Astrocyte (in vitro differentiated cells and primary cell): ENCODE measurements at regions not wholly inside any gene's neighbourhood (a gene's known extent, or its start where the extent isn't known, plus 50 kb on each side); places are given as distances from the start of the nearest gene placed in this dataset.
A peak's percentile ranks its signal among the peaks of the same experiment; 100 is the strongest.

Experiments
- DNase-seq: peaks from one replicate; pipeline ENCODE4 v3.0.0-alpha.2; 2010; ENCODE audit warnings: low read depth
- FAIRE-seq: peaks from 2 replicates; lab custom pipeline; 2011; peaks lifted over from hg19 to GRCh38; lab: Jason Lieb, UNC
- H2AFZ ChIP-seq: 2 replicates; pipeline ENCODE4 v1.6.0; 2012; ENCODE audit warnings: low read depth, low read length, inconsistent platforms
- H3K27ac ChIP-seq: 2 replicates; pipeline ENCODE4 v1.5.1; 2011; ENCODE audit warnings: low read depth, low read length, inconsistent platforms
- H3K27me3 ChIP-seq: 2 replicates; pipeline ENCODE4 v1.6.0; 2011; ENCODE audit warnings: low read length, inconsistent platforms; ENCODE audit not compliant: insufficient read depth
- H3K36me3 ChIP-seq: 2 replicates; pipeline ENCODE4 v1.5.1; 2011; ENCODE audit warnings: low read length, inconsistent platforms; ENCODE audit not compliant: insufficient read depth
- H3K4me1 ChIP-seq: 2 replicates; pipeline ENCODE4 v1.5.1; 2011; ENCODE audit warnings: low read length, inconsistent platforms; ENCODE audit not compliant: insufficient read depth
- H3K4me2 ChIP-seq: 2 replicates; pipeline ENCODE4 v1.6.0; 2012; ENCODE audit warnings: low read length, inconsistent platforms
- H3K4me3 ChIP-seq: 2 replicates; pipeline ENCODE4 v1.5.1; 2011; ENCODE audit warnings: low read depth, mild to moderate bottlenecking, low read length, inconsistent platforms; ENCODE audit not compliant: insufficient read depth
- H3K79me2 ChIP-seq: 2 replicates; pipeline ENCODE4 v1.6.0; 2012; ENCODE audit warnings: mild to moderate bottlenecking, low read length, inconsistent platforms; ENCODE audit not compliant: insufficient read depth
- H3K9ac ChIP-seq: 2 replicates; pipeline ENCODE4 v1.6.0; 2012; ENCODE audit warnings: mild to moderate bottlenecking, low read length, inconsistent platforms
- H3K9me3 ChIP-seq: 2 replicates; pipeline ENCODE4 v1.5.1; 2012; ENCODE audit warnings: low read depth, mild to moderate bottlenecking, low read length, inconsistent platforms; ENCODE audit not compliant: insufficient read depth
- H4K20me1 ChIP-seq: 2 replicates; pipeline ENCODE4 v1.6.0; 2012; ENCODE audit warnings: low read length, inconsistent platforms; ENCODE audit not compliant: insufficient read depth
- H3K27ac Mint-ChIP-seq: one replicate; pipeline ENCODE4 v1.8.0; 2021; ENCODE audit warnings: mild to moderate bottlenecking, mixed read lengths; ENCODE audit not compliant: unreplicated experiment
- H3K27me3 Mint-ChIP-seq: one replicate; pipeline ENCODE4 v1.8.0; 2021; ENCODE audit warnings: low read depth, mixed read lengths; ENCODE audit not compliant: unreplicated experiment
- H3K36me3 Mint-ChIP-seq: one replicate; pipeline ENCODE4 v1.8.0; 2021; ENCODE audit warnings: low read depth, mixed read lengths; ENCODE audit not compliant: unreplicated experiment
- H3K4me1 Mint-ChIP-seq: one replicate; pipeline ENCODE4 v1.8.0; 2021; ENCODE audit warnings: low read depth, mixed read lengths; ENCODE audit not compliant: unreplicated experiment
- H3K4me3 Mint-ChIP-seq: one replicate; pipeline ENCODE4 v1.8.0; 2021; ENCODE audit warnings: mild to moderate bottlenecking, moderate library complexity, mixed read lengths; ENCODE audit not compliant: unreplicated experiment
- H3K9me3 Mint-ChIP-seq: one replicate; pipeline ENCODE4 v1.8.0; 2021; ENCODE audit warnings: mild to moderate bottlenecking, mixed read lengths; ENCODE audit not compliant: unreplicated experiment
- EZH2 ChIP-seq: IDR thresholded peaks from 2 replicates; pipeline ENCODE4 v1.6.1; 2012; ENCODE audit warnings: mild to moderate bottlenecking, low read length, inconsistent platforms; ENCODE audit not compliant: insufficient read depth
- TF ChIP-seq, protein P1 (sequence below): IDR thresholded peaks from 2 replicates; pipeline ENCODE4 v1.5.1; 2011; ENCODE audit warnings: low read depth, mild to moderate bottlenecking, inconsistent platforms, low read length, moderate library complexity; ENCODE audit not compliant: insufficient read depth

DNA sequence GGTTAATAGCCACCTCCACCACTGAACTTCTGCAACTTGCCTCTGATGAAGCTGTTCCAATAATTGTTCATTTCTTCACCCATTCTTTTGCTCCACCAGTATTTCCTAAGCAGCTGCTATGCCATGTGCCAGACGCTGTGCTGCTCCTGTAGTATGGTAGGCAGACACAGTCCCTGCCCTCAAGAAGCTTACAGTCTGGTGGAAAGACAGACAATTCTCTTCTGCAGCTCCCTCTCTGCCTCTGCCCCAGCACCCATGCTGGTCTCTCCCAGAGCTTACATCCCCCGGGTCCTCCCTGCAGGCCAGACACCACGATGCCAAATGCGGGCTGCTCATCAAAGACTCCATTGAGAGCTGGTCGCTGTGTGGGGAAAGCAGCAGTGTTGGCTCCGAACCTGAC lies 111.6 kb upstream of the ESRRB start:
- DNase-seq (no peak), FAIRE-seq (no peak)
- H3K4me1 ChIP-seq = no peaks in the 10 kb centered on the region
- no peak overlapping the region for H2AFZ ChIP-seq
- H4K20me1 ChIP-seq = no peaks in the 10 kb centered on the region
- no peak overlapping the region for H3K27ac ChIP-seq
- H3K79me2 ChIP-seq = no peaks in the 10 kb centered on the region
- no peak for TF ChIP-seq EZH2
- no peaks in the 10 kb centered on the region for H3K36me3 Mint-ChIP-seq
- peaks cover 8% of the 10 kb centered on the region for H3K4me1 Mint-ChIP-seq
- H3K27ac Mint-ChIP-seq = no peak overlapping the region
- H3K27me3 ChIP-seq = no peaks in the 10 kb centered on the region
- no peak overlapping the region for H3K4me2 ChIP-seq
- peaks cover 5% of the 10 kb centered on the region for H3K9me3 Mint-ChIP-seq
- no peaks in the 10 kb centered on the region for H3K9me3 ChIP-seq
- H3K4me3 Mint-ChIP-seq = no peak overlapping the region
- no peak overlapping the region for H3K9ac ChIP-seq
- H3K27me3 Mint-ChIP-seq = peaks cover 38% of the 10 kb centered on the region
- no peaks in the 10 kb centered on the region for H3K36me3 ChIP-seq
- H3K4me3 ChIP-seq = no peak overlapping the region

DNA sequence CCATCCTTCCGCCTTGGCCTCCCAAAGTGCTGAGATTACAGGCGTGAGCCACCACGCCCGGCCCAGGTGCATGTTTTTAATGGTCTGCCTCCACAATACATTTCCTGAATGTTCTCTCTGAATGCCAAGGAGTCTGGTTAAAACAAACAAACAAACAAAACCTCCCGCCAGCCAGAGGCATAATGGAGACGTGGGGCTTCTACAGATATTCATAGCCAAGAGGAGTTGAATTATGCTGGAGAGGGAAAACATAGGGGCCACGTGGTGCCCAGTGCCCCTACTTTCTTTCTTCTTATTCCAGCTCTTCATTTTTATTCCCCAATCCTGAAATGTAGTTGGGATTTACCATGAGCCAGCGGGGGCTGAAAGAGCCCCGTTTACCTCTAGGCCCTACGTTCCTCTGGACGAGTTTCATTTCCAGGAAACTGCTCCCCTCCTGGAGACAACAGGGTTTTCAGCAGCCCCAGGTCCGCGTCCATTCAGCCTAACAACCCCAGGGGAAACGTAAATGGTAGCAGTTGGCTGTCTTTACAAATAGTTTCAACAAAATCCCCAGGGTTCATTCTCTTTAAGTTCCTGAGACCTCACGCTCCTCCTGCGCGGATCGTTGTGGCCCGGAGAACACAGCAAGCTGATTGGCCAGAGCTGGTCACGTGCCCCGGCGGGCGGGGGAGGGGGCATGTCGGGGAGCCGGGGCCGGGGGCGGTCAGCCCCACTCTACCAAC lies 108.5 kb upstream of the ESRRB start:
- no peak for FAIRE-seq
- H3K9ac ChIP-seq = peak overlapping the region; percentile 62
- H3K27ac ChIP-seq = no peak overlapping the region
- H3K27ac Mint-ChIP-seq = no peak overlapping the region
- H3K79me2 ChIP-seq = no peaks in the 10 kb centered on the region
- H3K27me3 Mint-ChIP-seq = peaks cover 58% of the 10 kb centered on the region
- peak overlapping the region; percentile 76 for H2AFZ ChIP-seq
- H3K36me3 ChIP-seq = no peaks in the 10 kb centered on the region
- H3K9me3 ChIP-seq = no peaks in the 10 kb centered on the region
- TF ChIP-seq, protein P1, sequence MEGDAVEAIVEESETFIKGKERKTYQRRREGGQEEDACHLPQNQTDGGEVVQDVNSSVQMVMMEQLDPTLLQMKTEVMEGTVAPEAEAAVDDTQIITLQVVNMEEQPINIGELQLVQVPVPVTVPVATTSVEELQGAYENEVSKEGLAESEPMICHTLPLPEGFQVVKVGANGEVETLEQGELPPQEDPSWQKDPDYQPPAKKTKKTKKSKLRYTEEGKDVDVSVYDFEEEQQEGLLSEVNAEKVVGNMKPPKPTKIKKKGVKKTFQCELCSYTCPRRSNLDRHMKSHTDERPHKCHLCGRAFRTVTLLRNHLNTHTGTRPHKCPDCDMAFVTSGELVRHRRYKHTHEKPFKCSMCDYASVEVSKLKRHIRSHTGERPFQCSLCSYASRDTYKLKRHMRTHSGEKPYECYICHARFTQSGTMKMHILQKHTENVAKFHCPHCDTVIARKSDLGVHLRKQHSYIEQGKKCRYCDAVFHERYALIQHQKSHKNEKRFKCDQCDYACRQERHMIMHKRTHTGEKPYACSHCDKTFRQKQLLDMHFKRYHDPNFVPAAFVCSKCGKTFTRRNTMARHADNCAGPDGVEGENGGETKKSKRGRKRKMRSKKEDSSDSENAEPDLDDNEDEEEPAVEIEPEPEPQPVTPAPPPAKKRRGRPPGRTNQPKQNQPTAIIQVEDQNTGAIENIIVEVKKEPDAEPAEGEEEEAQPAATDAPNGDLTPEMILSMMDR = no peak
- TF ChIP-seq EZH2 = no peak
- peak; percentile 8 for DNase-seq
- H3K4me3 ChIP-seq = peak overlapping the region; percentile 56
- no peaks in the 10 kb centered on the region for H3K36me3 Mint-ChIP-seq
- peak overlapping the region; percentile 86 for H3K4me2 ChIP-seq
- no peaks in the 10 kb centered on the region for H4K20me1 ChIP-seq
- peaks cover 5% of the 10 kb centered on the region for H3K9me3 Mint-ChIP-seq
- no peak overlapping the region for H3K4me3 Mint-ChIP-seq
- no peaks in the 10 kb centered on the region for H3K4me1 ChIP-seq
- H3K4me1 Mint-ChIP-seq = no peaks in the 10 kb centered on the region
- H3K27me3 ChIP-seq = no peaks in the 10 kb centered on the region

DNA sequence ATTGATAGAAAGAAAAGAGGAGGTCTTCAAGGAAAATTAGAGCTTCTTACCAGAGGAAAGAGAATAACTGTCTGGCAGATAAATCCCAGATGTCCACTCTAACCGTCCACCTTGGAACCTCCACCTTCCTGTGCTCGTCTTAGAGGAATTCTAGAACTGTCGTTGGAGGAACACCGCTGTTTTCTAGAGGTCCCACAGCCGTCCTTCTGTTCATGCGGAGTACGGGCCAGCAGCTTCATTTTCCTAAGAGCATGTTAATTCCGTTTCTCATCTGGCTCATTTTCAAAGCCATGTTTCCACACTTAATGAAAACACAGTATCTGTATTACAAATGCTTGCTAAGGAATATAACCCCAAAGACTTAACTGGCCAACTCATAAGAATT lies 107.9 kb upstream of the ESRRB start:
- Mint-ChIP-seq H3K27ac (no peak overlapping the region), H3K4me1 (no peaks in the 10 kb centered on the region), H3K9me3 (peaks cover 5% of the 10 kb centered on the region), H3K36me3 (no peaks in the 10 kb centered on the region), H3K27me3 (peaks cover 63% of the 10 kb centered on the region), H3K4me3 (no peak overlapping the region)
- H3K9ac ChIP-seq = peak overlapping the region; percentile 62
- H3K9me3 ChIP-seq = no peaks in the 10 kb centered on the region
- peak overlapping the region; percentile 86 for H3K4me2 ChIP-seq
- FAIRE-seq (no peak), DNase-seq (no peak)
- peak overlapping the region; percentile 57 for H2AFZ ChIP-seq
- no peaks in the 10 kb centered on the region for H3K27me3 ChIP-seq
- H3K4me1 ChIP-seq = no peaks in the 10 kb centered on the region
- no peaks in the 10 kb centered on the region for H3K79me2 ChIP-seq
- H3K27ac ChIP-seq = no peak overlapping the region
- H4K20me1 ChIP-seq = no peaks in the 10 kb centered on the region
- no peaks in the 10 kb centered on the region for H3K36me3 ChIP-seq
- peak overlapping the region; percentile 56 for H3K4me3 ChIP-seq
- no peak for TF ChIP-seq EZH2
- TF ChIP-seq, protein P1 = no peak
